Ovary (tissue), 7 donors: ENCODE measurements at regions not wholly inside any gene's neighbourhood (a gene's known extent, or its start where the extent isn't known, plus 50 kb on each side); places are given as distances from the start of the nearest gene placed in this dataset.

Experiments used
- DNase-seq, 5 donors: peaks; one replicate each; pipeline ENCODE4 v3.0.0-alpha.2; 2019 to 2020
- H3K27ac ChIP-seq, 2 donors: fragments of 200-600 bp; one replicate each; pipeline versions ENCODE4 v1.5.1 to v1.8.0; 2019 to 2022
- H3K27me3 ChIP-seq: fragments of 200-600 bp; one replicate; pipeline ENCODE4 v1.8.0; 2022
- H3K36me3 ChIP-seq: fragments of 200-600 bp; sonication (generic); one replicate; pipeline ENCODE4 v1.5.1; 2019
- H3K4me1 ChIP-seq: one replicate; pipeline ENCODE4 v1.8.1; 2013; ENCODE audit warnings: mild to moderate bottlenecking, moderate library complexity; ENCODE audit not compliant: insufficient read depth
- H3K4me3 ChIP-seq: fragments of 200-600 bp; sonication (generic); one replicate; pipeline ENCODE4 v1.5.1; 2017
- H3K9me3 ChIP-seq, 2 donors: fragments of 200-600 bp in 1 of 2; sonication (generic) in 1 of 2; one replicate each; pipeline versions ENCODE4 v1.5.1 to v1.8.1; 2013 to 2019; ENCODE audit warnings: mild to moderate bottlenecking in 1 of 2, moderate library complexity in 1 of 2
- CTCF ChIP-seq, 3 donors: fragments of 450-650 bp in 2 of 3; fragments of 200-600 bp in 1 of 3; IDR thresholded peaks; one replicate each; pipeline versions ENCODE4 v1.5.1 to v1.8.0; 2016 to 2022; ENCODE audit warnings: antibody characterized with exemption in 3 of 3, mild to moderate bottlenecking in 1 of 3
- EP300 ChIP-seq: sonication (generic); formaldehyde crosslinking; IDR thresholded peaks from one replicate; pipeline ENCODE4 v1.6.1; 2017; ENCODE audit warnings: antibody characterized with exemption
- POLR2A ChIP-seq: fragments of 450-650 bp; IDR thresholded peaks from one replicate; pipeline ENCODE4 v1.6.1; 2017; ENCODE audit warnings: antibody characterized with exemption, mild to moderate bottlenecking, moderate library complexity
- WGBS, 3 donors: extraction: QIAGEN DNeasy Blood & Tissue Kit in 1 of 3; methylation state at CpG; one replicate each; pipeline versions ENCODE4 v1.1.5 to v1.1.7; 2013 to 2017; 5-methylcytosine and 5-hydroxymethylcytosine counted together
- intact Hi-C, 4 donors: fragments of 100-400 bp; cut with DNase I; formaldehyde crosslinking; loops; one replicate each; pipeline versions ENCODE4 v1.11.0 to v1.15.1; 2022 to 2023
- donor health status: DM: no; HTN: no; CAD: no; lungs with moderate emphysema.
- donor health status: DM: no; HTN: no; CAD: no.
- donor health status: Bipolar disorder and iron deficiency.
- donor health status: DM: no; HTN: no; CAD: no.
- donor health status: DM: yes; HTN: yes; CAD: no.

DNA sequence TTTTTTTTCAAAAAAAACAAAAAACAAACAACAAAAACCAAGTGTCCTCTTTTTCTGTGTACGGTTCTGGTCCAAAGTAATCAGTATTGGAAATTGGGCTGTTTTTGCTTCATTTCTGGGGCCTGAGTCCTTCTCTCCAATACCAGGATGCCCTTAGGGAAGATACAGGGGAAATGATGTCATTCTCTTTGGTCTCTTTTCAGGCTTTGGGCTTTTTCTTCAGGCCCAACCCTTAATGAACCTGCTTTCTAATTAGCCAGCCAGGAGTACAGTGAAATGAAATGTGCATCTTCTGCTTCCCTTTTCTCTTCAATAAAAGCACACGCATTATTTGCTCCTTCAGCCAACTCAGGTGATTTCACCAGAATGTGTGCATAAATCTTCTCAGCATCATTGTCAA, 52.6 kb upstream of the RBPJ start:
- no peak for TF ChIP-seq CTCF (IDR thresholded peaks at IDR 0.05)
- TF ChIP-seq POLR2A, result no peak
- no peak for TF ChIP-seq EP300
- Histone ChIP-seq H3K27me3 (no peaks in the 10 kb centered on the region), H3K9me3 (no peaks in the 10 kb centered on the region), H3K4me3 (no peak overlapping the region), H3K4me1 (peaks cover 3% of the 10 kb centered on the region), H3K27ac (no peak overlapping the region), H3K36me3 (no peaks in the 10 kb centered on the region)
- intact Hi-C loops, result no loop called here
- 87 to 98% (median 88%) methylated on average over 2 of the region's 2 CpGs for WGBS, 3 donors
- no peak for DNase-seq

DNA sequence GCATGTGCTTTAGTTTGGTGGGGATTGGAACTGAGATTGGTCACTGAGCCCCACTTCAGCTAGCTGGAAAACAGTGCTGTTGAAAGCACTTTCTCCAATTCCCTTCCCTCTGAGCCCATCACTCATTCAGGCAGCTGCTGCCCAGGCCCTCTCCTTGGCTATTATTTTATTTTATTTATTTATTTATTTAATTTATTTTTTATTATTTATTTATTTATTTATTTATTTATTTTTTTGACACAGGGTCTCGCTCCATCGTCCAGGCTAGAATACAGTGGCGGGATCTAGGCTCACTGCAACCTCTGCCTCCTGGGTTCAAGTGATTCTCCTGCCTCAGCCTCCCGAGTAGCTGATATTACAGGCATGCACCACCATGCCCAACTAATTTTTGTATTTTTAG, 51.8 kb upstream of the RBPJ start:
- TF ChIP-seq CTCF (IDR thresholded peaks at IDR 0.05) (no peak), EP300 (no peak), POLR2A (no peak)
- Histone ChIP-seq H3K9me3 (no peaks in the 10 kb centered on the region), H3K27ac (no peak overlapping the region), H3K4me1 (peaks cover 3% of the 10 kb centered on the region), H3K27me3 (no peaks in the 10 kb centered on the region), H3K36me3 (no peaks in the 10 kb centered on the region), H3K4me3 (no peak overlapping the region)
- intact Hi-C loops, result no loop called here
- WGBS, 3 donors, result 93 to 97% (median 96%) methylated on average over 4 of the region's 4 CpGs
- no peak for DNase-seq
